IPS-18a (cell line): ENCODE measurements at regions not wholly inside any gene's neighbourhood (a gene's known extent, or its start where the extent isn't known, plus 50 kb on each side); places are given as distances from the start of the nearest gene placed in this dataset.
"Not testable (repeated sequence)": the region's sequence is repeated elsewhere in the genome, so short reads cannot be mapped to it uniquely, and the experiment has no call there.

Source experiments
- H3K27ac ChIP-seq: one replicate; pipeline ENCODE4 v1.5.1; 2013; ENCODE audit warnings: low read length
- H3K27me3 ChIP-seq: one replicate; pipeline ENCODE4 v1.6.1; 2013; ENCODE audit warnings: mild to moderate bottlenecking, low read length; ENCODE audit not compliant: control insufficient read depth, insufficient read depth
- H3K36me3 ChIP-seq: one replicate; pipeline ENCODE4 v1.6.1; 2013; ENCODE audit warnings: low read depth, low read length; ENCODE audit not compliant: control insufficient read depth
- H3K4me1 ChIP-seq: one replicate; pipeline ENCODE4 v1.6.1; 2013; ENCODE audit warnings: low read depth, low read length; ENCODE audit not compliant: control insufficient read depth
- H3K4me3 ChIP-seq: one replicate; pipeline ENCODE4 v1.5.1; 2013; ENCODE audit warnings: low read length
- H3K9ac ChIP-seq: one replicate; pipeline ENCODE4 v1.6.1; 2013; ENCODE audit warnings: mild to moderate bottlenecking, low read length, moderate library complexity
- H3K9me3 ChIP-seq: one replicate; pipeline ENCODE4 v1.6.1; 2013; ENCODE audit warnings: low read depth, low read length; ENCODE audit not compliant: control insufficient read depth

DNA sequence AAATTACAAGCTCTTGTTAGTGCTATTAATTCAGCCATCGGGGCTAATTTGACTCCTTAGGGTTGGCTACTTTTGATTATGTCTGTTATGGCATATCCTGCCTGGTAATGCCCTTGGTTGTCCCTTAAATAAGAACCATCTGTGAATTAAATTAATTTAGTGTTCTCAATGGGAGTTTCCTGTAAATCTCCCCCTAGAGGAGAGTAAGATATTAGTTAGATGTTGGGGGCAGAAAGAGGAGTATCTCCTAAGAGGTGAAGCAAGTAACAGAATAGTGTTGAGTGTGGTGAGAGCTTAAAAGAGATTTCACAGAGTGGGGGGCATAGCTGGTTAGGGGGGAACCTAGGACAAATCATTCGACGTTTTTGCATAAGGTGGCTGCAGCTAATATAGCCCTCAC, 1126.9 kb downstream of the JRKL start:
- no peak overlapping the region for H3K4me3 ChIP-seq
- H3K36me3 ChIP-seq: no peaks in the 10 kb centered on the region
- H3K4me1 ChIP-seq: no peaks in the 10 kb centered on the region
- H3K27ac ChIP-seq: no peak overlapping the region
- H3K9ac ChIP-seq: no peak overlapping the region
- H3K27me3 ChIP-seq: no peaks in the 10 kb centered on the region
- H3K9me3 ChIP-seq: no peaks in the 10 kb centered on the region

DNA sequence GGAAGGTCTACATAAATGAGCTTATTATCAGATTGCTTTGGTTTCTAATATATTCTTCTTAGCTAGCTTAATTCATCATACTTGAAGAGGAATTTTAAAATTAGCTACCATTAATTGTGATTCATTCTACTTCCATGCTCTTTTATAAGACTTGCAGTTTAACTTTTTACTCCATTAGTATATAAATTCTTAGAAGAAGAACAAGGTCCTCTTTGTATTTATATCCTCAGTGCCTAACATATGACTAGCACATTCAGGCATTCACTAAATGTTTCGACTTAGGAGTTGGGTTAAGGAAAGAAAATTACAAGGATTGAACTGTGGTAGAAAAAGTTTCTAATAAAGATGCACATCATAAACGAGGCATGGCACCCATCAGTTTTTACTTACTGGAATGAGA, 1135.5 kb downstream of the JRKL start:
- Histone ChIP-seq H3K9me3 (no peaks in the 10 kb centered on the region), H3K4me1 (no peaks in the 10 kb centered on the region), H3K27me3 (no peaks in the 10 kb centered on the region), H3K27ac (no peak overlapping the region), H3K9ac (no peak overlapping the region), H3K36me3 (no peaks in the 10 kb centered on the region), H3K4me3 (no peak overlapping the region)

DNA sequence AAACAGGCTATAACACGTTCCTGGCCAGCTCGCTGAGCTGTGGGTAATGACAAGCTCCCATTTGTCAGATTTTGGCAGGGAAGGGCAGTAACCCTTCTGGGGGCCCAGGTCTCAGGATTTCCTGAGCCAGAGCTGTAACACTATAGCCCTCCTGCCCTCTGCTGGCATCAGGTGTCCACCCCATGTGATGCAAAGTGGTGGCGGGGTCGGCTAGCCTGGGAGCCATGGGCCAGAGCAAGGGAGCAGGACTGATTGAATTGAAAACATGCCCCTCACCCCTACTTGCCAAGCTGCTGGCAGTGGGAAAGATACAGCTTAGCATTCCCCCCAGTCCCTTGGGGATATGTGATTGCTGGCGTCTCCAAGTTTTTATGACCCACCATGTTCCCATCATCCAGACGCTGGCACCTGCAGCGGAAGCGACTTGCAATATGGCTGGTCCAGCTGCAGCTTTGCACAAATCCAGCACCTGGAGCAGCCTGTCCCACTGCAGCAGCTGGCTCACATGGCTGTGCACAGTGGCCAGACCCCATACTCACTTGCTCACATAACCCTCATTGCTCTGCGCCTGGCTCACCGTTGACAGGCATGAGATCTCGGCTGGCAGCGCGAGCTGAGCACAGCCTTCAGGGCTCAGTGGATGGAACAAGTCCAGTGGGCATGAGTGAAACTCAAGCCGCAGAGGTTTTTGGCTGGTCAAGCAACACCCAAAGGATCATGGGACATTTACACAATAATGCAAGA, 1147.8 kb downstream of the JRKL start:
- Histone ChIP-seq H3K9ac (no peak overlapping the region), H3K4me3 (no peak overlapping the region), H3K27me3 (no peaks in the 10 kb centered on the region), H3K9me3 (no peaks in the 10 kb centered on the region), H3K27ac (no peak overlapping the region), H3K4me1 (no peaks in the 10 kb centered on the region), H3K36me3 (no peaks in the 10 kb centered on the region)

DNA sequence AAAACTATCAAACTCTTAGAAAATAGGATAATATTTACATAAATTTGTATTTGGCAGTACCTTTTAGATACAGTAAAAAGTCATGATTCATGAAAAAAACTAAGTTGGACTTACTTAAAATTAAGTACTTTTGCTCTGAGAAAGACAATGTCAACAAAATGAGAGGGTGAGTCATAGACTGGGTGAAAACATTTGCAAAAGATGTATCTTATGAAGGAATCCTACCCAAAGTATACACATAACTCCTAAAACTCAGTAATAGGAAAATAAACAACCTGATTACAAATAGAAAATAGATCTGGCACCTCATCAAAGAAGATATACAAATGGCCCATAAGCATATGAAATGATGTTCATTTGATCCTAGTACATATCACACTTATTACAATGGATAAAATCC, 1154.6 kb downstream of the JRKL start:
- H3K27ac ChIP-seq: no peak overlapping the region
- no peak overlapping the region for H3K9ac ChIP-seq
- peaks cover 6% of the 10 kb centered on the region for H3K4me1 ChIP-seq
- H3K27me3 ChIP-seq: no peaks in the 10 kb centered on the region
- H3K36me3 ChIP-seq: no peaks in the 10 kb centered on the region
- H3K4me3 ChIP-seq: no peak overlapping the region
- no peaks in the 10 kb centered on the region for H3K9me3 ChIP-seq

DNA sequence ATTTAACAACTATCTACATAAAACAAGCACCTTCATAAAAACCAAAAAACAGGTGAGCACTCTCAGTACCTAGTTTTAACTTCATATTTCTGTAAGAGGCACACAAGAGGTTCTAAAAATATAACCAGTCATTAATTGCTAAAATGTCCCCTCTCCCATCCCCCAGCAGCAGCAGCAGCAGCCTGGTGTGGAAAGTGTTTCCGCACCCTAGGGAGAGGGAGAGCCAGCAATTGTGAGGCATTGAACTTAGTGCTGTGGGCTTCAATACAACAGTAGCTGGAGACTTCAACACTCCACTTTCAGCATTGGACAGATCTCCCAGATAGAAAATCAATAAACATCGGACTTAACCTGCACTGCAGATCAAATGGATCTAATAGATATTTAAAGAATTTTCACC, 1158.5 kb downstream of the JRKL start:
- H3K36me3 ChIP-seq: no peaks in the 10 kb centered on the region
- H3K9ac ChIP-seq: no peak overlapping the region
- no peak overlapping the region for H3K4me3 ChIP-seq
- H3K9me3 ChIP-seq: no peaks in the 10 kb centered on the region
- peaks cover 6% of the 10 kb centered on the region for H3K4me1 ChIP-seq
- no peak overlapping the region for H3K27ac ChIP-seq
- no peaks in the 10 kb centered on the region for H3K27me3 ChIP-seq

DNA sequence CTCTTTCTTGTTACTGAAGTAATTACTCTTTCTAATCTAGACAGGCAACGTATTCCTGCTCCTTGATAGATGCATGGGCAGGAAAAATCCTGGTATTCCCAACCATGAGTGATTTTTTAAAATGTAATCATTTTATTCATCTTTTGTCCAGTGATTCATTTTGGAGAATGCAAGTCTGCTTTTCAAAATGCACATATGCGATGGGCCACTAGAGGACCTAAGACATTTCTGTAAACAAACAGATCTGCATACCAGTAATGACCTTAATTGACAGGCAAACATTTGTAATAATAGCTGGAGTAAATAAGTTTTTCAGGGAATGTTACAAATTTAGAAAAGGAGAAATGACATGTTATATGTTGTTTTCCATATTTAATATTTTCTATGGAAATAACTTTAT, 1167.6 kb downstream of the JRKL start:
- H3K27ac ChIP-seq: no peak overlapping the region
- no peak overlapping the region for H3K4me3 ChIP-seq
- H3K27me3 ChIP-seq: no peaks in the 10 kb centered on the region
- no peaks in the 10 kb centered on the region for H3K36me3 ChIP-seq
- H3K9me3 ChIP-seq: no peaks in the 10 kb centered on the region
- H3K9ac ChIP-seq: no peak overlapping the region
- no peaks in the 10 kb centered on the region for H3K4me1 ChIP-seq

DNA sequence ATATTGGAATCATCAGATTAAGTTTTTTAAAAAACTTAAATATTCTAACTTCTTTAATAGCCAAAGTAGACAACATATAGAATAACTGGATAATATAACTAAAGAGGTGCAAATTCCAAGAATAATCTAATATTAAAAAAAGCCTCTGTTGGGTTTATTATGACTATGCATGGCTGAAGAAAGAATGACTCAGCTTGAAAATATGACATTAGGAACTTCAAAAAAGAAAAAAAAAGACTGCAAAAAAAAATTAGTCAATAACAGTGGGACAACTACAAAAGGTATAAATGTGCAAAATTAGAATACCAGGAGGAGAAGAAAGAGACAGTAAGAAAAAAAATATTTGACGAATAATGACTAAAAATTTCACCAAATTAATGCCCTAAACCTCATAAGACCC, 1178.0 kb downstream of the JRKL start:
- Histone ChIP-seq H3K27me3 (no peaks in the 10 kb centered on the region), H3K9me3 (peaks cover 5% of the 10 kb centered on the region)

DNA sequence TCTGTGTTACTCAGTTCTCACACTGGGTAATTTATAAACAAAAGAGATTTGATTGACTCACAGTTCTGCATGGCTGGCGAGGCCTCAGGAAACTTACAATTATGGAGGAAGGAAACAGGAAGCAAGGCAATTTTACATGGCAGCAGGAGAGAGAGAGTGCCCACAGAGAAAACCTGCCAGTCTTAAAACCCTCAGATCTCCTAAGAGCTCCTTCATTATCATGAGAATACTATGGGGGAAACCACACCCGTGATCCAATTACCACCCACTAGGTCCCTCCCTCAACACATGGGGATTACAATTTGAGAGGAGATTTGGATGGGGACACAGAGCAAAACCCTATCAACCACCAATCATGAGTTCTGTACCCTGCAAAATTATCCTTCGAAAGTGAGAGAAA, 1180.8 kb downstream of the JRKL start:
- Histone ChIP-seq H3K36me3 (no peaks in the 10 kb centered on the region), H3K9me3 (peaks cover 5% of the 10 kb centered on the region), H3K9ac (no peak overlapping the region), H3K27ac (no peak overlapping the region), H3K4me1 (no peaks in the 10 kb centered on the region), H3K27me3 (no peaks in the 10 kb centered on the region), H3K4me3 (no peak overlapping the region)

More for the DNA sequence above, 1178.0 kb downstream of the JRKL start:
- H3K4me3 ChIP-seq: no peak overlapping the region
- H3K27ac ChIP-seq: no peak overlapping the region
- no peaks in the 10 kb centered on the region for H3K4me1 ChIP-seq
- H3K36me3 ChIP-seq: no peaks in the 10 kb centered on the region
- H3K9ac ChIP-seq: no peak overlapping the region

DNA sequence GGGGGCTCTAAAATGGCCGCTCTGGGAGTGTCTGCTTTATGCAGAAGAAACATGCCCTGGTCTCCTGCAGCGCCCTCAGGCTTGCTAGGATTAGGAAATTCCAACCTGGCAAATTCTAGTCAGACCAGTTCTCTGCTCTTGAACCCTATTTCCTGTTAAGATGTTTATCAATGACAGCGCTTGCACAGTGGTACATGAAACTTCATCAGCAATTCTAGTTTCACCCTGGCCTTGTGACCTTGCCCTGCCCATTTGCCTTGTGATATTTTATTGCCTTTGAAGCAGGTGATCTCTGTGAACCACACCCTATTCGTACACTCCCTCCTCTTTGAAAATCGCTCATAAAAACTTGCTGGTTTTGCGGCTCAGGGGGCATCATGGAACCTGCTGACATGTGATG, 1184.0 kb downstream of the JRKL start:
- not testable (repeated sequence) for H3K27ac ChIP-seq, H3K4me3 ChIP-seq, H3K9me3 ChIP-seq, H3K9ac ChIP-seq, H3K36me3 ChIP-seq, H3K4me1 ChIP-seq, H3K27me3 ChIP-seq

DNA sequence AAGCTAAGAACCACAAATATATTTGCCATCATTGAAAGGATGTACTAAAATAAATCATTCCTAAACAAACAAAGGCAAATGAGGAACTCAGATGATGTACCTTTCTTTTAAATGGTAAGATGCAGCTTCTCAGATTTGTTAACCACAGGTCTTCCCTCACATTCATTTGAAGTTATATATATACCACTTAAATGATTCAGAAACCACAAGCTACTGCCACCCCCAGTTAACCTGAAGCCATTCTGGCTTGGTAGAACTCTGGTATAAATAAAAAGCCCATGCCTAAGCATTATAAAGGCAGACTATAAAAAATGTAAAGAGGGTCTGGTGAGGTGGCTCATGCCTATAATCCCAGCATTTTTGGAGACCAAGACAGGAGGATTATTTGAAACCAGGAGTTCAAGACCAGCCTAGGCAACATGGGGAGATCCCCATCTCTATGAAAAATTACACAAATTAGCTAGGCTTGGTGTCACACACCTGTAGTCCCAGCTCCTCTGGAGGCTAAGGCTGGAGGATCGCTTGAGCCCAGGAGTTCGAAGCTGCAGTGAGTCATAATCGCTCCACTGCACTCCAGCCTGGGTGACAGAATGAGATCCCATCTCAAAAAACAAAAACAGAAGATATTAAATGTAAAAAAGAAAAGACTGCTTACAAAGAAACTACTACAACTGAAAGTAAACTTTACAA, 1185.3 kb downstream of the JRKL start:
- no peak overlapping the region for H3K9ac ChIP-seq
- H3K4me1 ChIP-seq: no peaks in the 10 kb centered on the region
- H3K27me3 ChIP-seq: no peaks in the 10 kb centered on the region
- peaks cover 5% of the 10 kb centered on the region for H3K9me3 ChIP-seq
- no peak overlapping the region for H3K27ac ChIP-seq
- H3K36me3 ChIP-seq: no peaks in the 10 kb centered on the region
- no peak overlapping the region for H3K4me3 ChIP-seq

DNA sequence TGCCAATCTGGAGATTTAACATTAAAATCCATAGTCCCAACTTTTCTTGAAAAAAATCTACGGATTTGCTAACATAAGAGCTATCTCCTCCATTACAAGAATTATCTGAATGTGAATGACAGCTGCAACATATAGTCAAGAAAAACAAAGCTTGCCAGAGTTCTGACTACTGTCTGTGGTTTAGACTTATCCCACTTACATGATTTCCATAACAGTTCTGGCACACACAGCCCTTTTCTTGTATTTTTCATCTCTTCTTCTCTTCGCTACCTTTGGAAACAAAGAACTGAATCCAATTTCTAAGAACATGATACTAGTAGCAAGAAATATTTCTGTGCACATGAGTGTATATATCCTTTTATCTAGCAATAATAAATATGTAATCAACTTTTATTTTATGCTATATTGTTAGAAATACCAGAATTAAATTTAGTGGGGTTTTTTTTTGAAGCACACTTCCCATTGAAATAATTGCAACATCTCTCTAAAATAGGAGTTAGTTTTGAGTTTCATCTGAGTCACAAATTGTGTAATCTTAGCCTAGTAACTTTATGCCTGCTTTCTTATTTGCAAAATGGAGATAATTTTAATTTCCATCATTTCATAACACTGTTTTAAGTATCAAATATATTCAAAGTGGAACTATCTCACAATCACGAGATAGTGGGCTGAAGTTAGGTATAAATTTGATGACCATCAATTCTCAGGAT, 1217.6 kb downstream of the JRKL start:
- H3K9me3 ChIP-seq: no peaks in the 10 kb centered on the region
- no peaks in the 10 kb centered on the region for H3K36me3 ChIP-seq
- H3K4me3 ChIP-seq: no peak overlapping the region
- no peaks in the 10 kb centered on the region for H3K4me1 ChIP-seq
- H3K27ac ChIP-seq: no peak overlapping the region
- no peak overlapping the region for H3K9ac ChIP-seq
- no peaks in the 10 kb centered on the region for H3K27me3 ChIP-seq
